GM23338 (cell line): ENCODE measurements at regions not wholly inside any gene's neighbourhood (a gene's known extent, or its start where the extent isn't known, plus 50 kb on each side); places are given as distances from the start of the nearest gene placed in this dataset.
A peak's percentile ranks its signal among the peaks of the same experiment; 100 is the strongest.

Experiments
- ATAC-seq: fragments of 200-7000 bp; cut with Tn5 transposase; 3 replicates; pipeline ENCODE4 v1.9.1; 2020
- DNase-seq: peaks from one replicate; pipeline ENCODE4 v3.0.0-alpha.2; 2015; ENCODE audit warnings: low spot score
- H2AFZ ChIP-seq: fragments of 200-600 bp; sonication (generic); 2 replicates; pipeline ENCODE4 v1.8.0; 2016; ENCODE audit warnings: antibody characterized with exemption, mild to moderate bottlenecking, moderate library complexity
- H3F3A ChIP-seq: fragments of 200-600 bp; sonication (generic); replicated peaks from 2 replicates; pipeline ENCODE4 v1.8.0; 2017; ENCODE audit warnings: antibody characterized with exemption, mixed run types, low read depth
- H3K27ac ChIP-seq: fragments of 200-600 bp; sonication (generic); 2 replicates; pipeline ENCODE4 v1.6.1; 2016; ENCODE audit warnings: low read depth
- H3K27me3 ChIP-seq: fragments of 200-600 bp; sonication (generic); 2 replicates; pipeline ENCODE4 v1.8.0; 2016; ENCODE audit warnings: mild to moderate bottlenecking, mixed run types, moderate library complexity; ENCODE audit not compliant: insufficient read depth
- H3K36me3 ChIP-seq: fragments of 200-600 bp; sonication (generic); 2 replicates; pipeline ENCODE4 v1.8.0; 2016; ENCODE audit warnings: mild to moderate bottlenecking; ENCODE audit not compliant: insufficient read depth
- H3K4me1 ChIP-seq: fragments of 200-600 bp; sonication (generic); 2 replicates; pipeline ENCODE4 v1.8.0; 2016; ENCODE audit warnings: mild to moderate bottlenecking, moderate library complexity; ENCODE audit not compliant: insufficient read depth
- H3K4me2 ChIP-seq: fragments of 200-600 bp; sonication (generic); 2 replicates; pipeline ENCODE4 v1.7.1; 2017; ENCODE audit warnings: mixed run types
- H3K4me3 ChIP-seq: fragments of 200-600 bp; sonication (generic); 2 replicates; pipeline ENCODE4 v1.6.1; 2016; ENCODE audit warnings: mixed run types
- H3K79me2 ChIP-seq: fragments of 200-600 bp; sonication (generic); replicated peaks from 2 replicates; pipeline ENCODE4 v1.8.0; 2017; ENCODE audit warnings: mild to moderate bottlenecking; ENCODE audit not compliant: insufficient read depth
- H3K9me2 ChIP-seq: fragments of 200-600 bp; sonication (generic); 2 replicates; pipeline ENCODE4 v1.8.0; 2017; ENCODE audit not compliant: insufficient read depth
- H4K20me1 ChIP-seq: fragments of 200-600 bp; sonication (generic); replicated peaks from 2 replicates; pipeline ENCODE4 v1.8.0; 2017; ENCODE audit warnings: mild to moderate bottlenecking; ENCODE audit not compliant: insufficient read depth
- H3K27ac Mint-ChIP-seq: 2 replicates; pipeline ENCODE4 v1.8.0; 2020; ENCODE audit warnings: inconsistent platforms, mild to moderate bottlenecking, moderate library complexity, mixed read lengths
- H3K27me3 Mint-ChIP-seq: 3 replicates; pipeline ENCODE4 v1.8.0; 2022; ENCODE audit warnings: low read depth, mild to moderate bottlenecking, moderate library complexity, mixed read lengths, inconsistent platforms; ENCODE audit not compliant: insufficient read depth, poor library complexity
- H3K36me3 Mint-ChIP-seq: 3 replicates; pipeline ENCODE4 v1.8.0; 2021; ENCODE audit warnings: low read depth, mild to moderate bottlenecking, inconsistent platforms, moderate library complexity, mixed read lengths
- H3K4me1 Mint-ChIP-seq: 3 replicates; pipeline ENCODE4 v1.8.0; 2020; ENCODE audit warnings: mild to moderate bottlenecking, inconsistent platforms, mixed read lengths
- H3K4me3 Mint-ChIP-seq: 3 replicates; pipeline ENCODE4 v1.8.0; 2021; ENCODE audit warnings: moderate library complexity, mild to moderate bottlenecking, inconsistent platforms, mixed read lengths
- H3K9me3 Mint-ChIP-seq: 3 replicates; pipeline ENCODE4 v1.8.0; 2020; ENCODE audit warnings: moderate library complexity, mild to moderate bottlenecking, inconsistent platforms, mixed read lengths
- CREB1 ChIP-seq: fragments of 250-450 bp; sonication (Bioruptor Pico); IDR thresholded peaks from 2 replicates; pipeline ENCODE4 v1.5.0; 2020; ENCODE audit warnings: low read depth, mild to moderate bottlenecking, moderate library complexity
- EZH2 ChIP-seq: fragments of 200-600 bp; sonication (generic); IDR thresholded peaks from one replicate; pipeline ENCODE4 v1.8.0; 2017; ENCODE audit warnings: antibody characterized with exemption, mild to moderate bottlenecking, low read depth; ENCODE audit not compliant: unreplicated experiment
- EZH2phosphoT487 ChIP-seq: fragments of 200-600 bp; sonication (generic); IDR thresholded peaks from one replicate; pipeline ENCODE4 v1.8.1; 2018; ENCODE audit warnings: antibody characterized with exemption; ENCODE audit not compliant: unreplicated experiment
- JUNB ChIP-seq: IDR thresholded peaks from one replicate; pipeline ENCODE4 v1.6.1; 2016; ENCODE audit warnings: antibody characterized with exemption; ENCODE audit not compliant: unreplicated experiment
- NANOG ChIP-seq: IDR thresholded peaks from 2 replicates; pipeline ENCODE4 v1.6.1; 2016; ENCODE audit warnings: antibody characterized with exemption, borderline replicate concordance
- POLR2AphosphoS5 ChIP-seq: IDR thresholded peaks from 2 replicates; pipeline ENCODE4 v1.6.1; 2016; ENCODE audit warnings: antibody characterized with exemption, low read depth
- STAT1 ChIP-seq: IDR thresholded peaks from one replicate; pipeline ENCODE4 v1.6.1; 2016; ENCODE audit warnings: antibody characterized with exemption; ENCODE audit not compliant: unreplicated experiment
- ZNF114 ChIP-seq: fragments of 250-450 bp; sonication (Bioruptor Pico); IDR thresholded peaks from 2 replicates; pipeline ENCODE4 v1.5.0; 2020; ENCODE audit warnings: mild to moderate bottlenecking, moderate library complexity
- ZNF331 ChIP-seq: fragments of 250-450 bp; sonication (Bioruptor Pico); IDR thresholded peaks from 2 replicates; pipeline ENCODE4 v1.5.0; 2020; ENCODE audit warnings: low read depth, mild to moderate bottlenecking, moderate library complexity
- TF ChIP-seq, protein P1 (sequence below): fragments of 250-450 bp; sonication (Bioruptor Pico); IDR thresholded peaks from 2 replicates; pipeline ENCODE4 v1.5.0; 2020; ENCODE audit warnings: mild to moderate bottlenecking, moderate library complexity
- TF ChIP-seq, protein P2 (sequence below), 2 experiments: fragments of 200-600 bp in 1 of 2; sonication (generic) in 1 of 2; conservative IDR thresholded peaks; 2 replicates each; pipeline versions ENCODE4 v1.5.1 to v1.6.1; 2016 to 2017; ENCODE audit warnings: antibody characterized with exemption in 2 of 2, low read depth in 2 of 2, mild to moderate bottlenecking in 2 of 2, moderate library complexity in 1 of 2
- TF ChIP-seq, protein P3 (sequence below): IDR thresholded peaks from one replicate; pipeline ENCODE4 v1.6.1; 2018; ENCODE audit warnings: antibody characterized with exemption; ENCODE audit not compliant: unreplicated experiment

DNA sequence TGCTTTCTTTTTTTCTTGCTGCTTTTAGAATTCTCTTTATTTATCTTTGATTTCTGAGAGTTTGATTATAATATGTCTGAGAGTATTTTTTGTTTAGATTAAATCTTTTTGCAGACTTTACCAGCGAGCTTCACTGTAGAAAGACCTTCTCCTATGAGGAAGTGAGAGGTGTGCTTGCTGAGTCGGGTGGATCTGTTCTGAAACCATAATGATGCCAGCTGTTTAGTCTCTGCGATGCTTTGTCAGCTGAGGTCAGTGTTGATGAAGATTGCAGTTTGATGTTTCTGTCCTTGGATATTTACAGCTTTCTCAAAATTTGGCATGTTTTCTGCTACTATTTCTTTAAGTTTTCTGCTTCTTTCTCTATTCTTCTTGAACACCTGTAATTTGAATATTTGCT is 309.1 kb upstream of the SLITRK6 start:
- H3K4me3 Mint-ChIP-seq: no peak overlapping the region

DNA sequence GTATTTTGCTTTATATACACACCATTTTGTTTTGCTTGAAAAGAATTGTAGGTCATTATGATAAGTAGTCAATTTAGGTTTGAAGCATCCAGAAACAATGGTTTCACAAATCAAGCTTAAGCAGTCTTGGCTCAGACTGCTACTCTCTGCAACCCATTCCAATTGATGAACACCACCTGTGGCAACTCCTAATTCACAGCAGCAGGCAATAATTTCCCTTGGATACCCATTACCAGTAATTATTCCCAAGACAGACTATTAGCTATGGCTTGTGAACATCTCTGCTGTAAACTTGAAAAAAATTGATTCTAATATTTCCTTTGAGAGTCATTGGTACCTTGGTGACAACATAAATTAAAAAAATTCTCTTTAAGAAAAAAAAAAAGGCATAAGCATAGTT is 299.3 kb upstream of the SLITRK6 start:
- Histone ChIP-seq H3K9me2 (no peaks in the 10 kb centered on the region), H3K4me1 (no peaks in the 10 kb centered on the region), H3K27ac (no peak overlapping the region), H3K36me3 (no peaks in the 10 kb centered on the region), H3K27me3 (no peaks in the 10 kb centered on the region), H3F3A (no peaks in the 10 kb centered on the region), H4K20me1 (no peaks in the 10 kb centered on the region; the same call in 1 of the 2 replicates), H2AFZ (no peak overlapping the region), H3K4me3 (no peak overlapping the region), H3K79me2 (no peaks in the 10 kb centered on the region), H3K4me2 (no peak overlapping the region)
- Mint-ChIP-seq H3K9me3 (no peaks in the 10 kb centered on the region), H3K4me3 (no peak overlapping the region), H3K27ac (no peak overlapping the region), H3K27me3 (no peaks in the 10 kb centered on the region), H3K4me1 (no peaks in the 10 kb centered on the region), H3K36me3 (no peaks in the 10 kb centered on the region)
- ATAC-seq: no peak
- no peak for DNase-seq
- TF ChIP-seq NANOG (no peak), JUNB (no peak), ZNF331 (CRISPR knock-in tag) (no peak), ZNF114 (CRISPR knock-in tag) (no peak), POLR2AphosphoS5 (no peak), CREB1 (CRISPR knock-in tag) (no peak), STAT1 (no peak), EZH2phosphoT487 (no peak)
- TF ChIP-seq, protein P1, sequence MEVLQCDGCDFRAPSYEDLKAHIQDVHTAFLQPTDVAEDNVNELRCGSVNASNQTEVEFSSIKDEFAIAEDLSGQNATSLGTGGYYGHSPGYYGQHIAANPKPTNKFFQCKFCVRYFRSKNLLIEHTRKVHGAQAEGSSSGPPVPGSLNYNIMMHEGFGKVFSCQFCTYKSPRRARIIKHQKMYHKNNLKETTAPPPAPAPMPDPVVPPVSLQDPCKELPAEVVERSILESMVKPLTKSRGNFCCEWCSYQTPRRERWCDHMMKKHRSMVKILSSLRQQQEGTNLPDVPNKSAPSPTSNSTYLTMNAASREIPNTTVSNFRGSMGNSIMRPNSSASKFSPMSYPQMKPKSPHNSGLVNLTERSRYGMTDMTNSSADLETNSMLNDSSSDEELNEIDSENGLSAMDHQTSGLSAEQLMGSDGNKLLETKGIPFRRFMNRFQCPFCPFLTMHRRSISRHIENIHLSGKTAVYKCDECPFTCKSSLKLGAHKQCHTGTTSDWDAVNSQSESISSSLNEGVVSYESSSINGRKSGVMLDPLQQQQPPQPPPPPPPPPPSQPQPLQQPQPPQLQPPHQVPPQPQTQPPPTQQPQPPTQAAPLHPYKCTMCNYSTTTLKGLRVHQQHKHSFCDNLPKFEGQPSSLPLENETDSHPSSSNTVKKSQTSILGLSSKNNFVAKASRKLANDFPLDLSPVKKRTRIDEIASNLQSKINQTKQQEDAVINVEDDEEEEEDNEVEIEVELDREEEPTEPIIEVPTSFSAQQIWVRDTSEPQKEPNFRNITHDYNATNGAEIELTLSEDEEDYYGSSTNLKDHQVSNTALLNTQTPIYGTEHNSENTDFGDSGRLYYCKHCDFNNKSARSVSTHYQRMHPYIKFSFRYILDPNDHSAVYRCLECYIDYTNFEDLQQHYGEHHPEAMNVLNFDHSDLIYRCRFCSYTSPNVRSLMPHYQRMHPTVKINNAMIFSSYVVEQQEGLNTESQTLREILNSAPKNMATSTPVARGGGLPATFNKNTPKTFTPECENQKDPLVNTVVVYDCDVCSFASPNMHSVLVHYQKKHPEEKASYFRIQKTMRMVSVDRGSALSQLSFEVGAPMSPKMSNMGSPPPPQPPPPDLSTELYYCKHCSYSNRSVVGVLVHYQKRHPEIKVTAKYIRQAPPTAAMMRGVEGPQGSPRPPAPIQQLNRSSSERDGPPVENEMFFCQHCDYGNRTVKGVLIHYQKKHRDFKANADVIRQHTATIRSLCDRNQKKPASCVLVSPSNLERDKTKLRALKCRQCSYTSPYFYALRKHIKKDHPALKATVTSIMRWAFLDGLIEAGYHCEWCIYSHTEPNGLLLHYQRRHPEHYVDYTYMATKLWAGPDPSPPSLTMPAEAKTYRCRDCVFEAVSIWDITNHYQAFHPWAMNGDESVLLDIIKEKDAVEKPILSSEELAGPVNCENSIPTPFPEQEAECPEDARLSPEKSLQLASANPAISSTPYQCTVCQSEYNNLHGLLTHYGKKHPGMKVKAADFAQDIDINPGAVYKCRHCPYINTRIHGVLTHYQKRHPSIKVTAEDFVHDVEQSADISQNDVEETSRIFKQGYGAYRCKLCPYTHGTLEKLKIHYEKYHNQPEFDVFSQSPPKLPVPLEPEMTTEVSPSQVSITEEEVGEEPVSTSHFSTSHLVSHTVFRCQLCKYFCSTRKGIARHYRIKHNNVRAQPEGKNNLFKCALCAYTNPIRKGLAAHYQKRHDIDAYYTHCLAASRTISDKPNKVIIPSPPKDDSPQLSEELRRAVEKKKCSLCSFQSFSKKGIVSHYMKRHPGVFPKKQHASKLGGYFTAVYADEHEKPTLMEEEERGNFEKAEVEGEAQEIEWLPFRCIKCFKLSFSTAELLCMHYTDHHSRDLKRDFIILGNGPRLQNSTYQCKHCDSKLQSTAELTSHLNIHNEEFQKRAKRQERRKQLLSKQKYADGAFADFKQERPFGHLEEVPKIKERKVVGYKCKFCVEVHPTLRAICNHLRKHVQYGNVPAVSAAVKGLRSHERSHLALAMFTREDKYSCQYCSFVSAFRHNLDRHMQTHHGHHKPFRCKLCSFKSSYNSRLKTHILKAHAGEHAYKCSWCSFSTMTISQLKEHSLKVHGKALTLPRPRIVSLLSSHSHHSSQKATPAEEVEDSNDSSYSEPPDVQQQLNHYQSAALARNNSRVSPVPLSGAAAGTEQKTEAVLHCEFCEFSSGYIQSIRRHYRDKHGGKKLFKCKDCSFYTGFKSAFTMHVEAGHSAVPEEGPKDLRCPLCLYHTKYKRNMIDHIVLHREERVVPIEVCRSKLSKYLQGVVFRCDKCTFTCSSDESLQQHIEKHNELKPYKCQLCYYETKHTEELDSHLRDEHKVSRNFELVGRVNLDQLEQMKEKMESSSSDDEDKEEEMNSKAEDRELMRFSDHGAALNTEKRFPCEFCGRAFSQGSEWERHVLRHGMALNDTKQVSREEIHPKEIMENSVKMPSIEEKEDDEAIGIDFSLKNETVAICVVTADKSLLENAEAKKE (CRISPR knock-in tag): no peak
- TF ChIP-seq, protein P2, sequence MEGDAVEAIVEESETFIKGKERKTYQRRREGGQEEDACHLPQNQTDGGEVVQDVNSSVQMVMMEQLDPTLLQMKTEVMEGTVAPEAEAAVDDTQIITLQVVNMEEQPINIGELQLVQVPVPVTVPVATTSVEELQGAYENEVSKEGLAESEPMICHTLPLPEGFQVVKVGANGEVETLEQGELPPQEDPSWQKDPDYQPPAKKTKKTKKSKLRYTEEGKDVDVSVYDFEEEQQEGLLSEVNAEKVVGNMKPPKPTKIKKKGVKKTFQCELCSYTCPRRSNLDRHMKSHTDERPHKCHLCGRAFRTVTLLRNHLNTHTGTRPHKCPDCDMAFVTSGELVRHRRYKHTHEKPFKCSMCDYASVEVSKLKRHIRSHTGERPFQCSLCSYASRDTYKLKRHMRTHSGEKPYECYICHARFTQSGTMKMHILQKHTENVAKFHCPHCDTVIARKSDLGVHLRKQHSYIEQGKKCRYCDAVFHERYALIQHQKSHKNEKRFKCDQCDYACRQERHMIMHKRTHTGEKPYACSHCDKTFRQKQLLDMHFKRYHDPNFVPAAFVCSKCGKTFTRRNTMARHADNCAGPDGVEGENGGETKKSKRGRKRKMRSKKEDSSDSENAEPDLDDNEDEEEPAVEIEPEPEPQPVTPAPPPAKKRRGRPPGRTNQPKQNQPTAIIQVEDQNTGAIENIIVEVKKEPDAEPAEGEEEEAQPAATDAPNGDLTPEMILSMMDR (conservative IDR thresholded peaks at IDR 0.05; ENCODE audit: low read depth in 2 of 2): no peak
- TF ChIP-seq, protein P3, sequence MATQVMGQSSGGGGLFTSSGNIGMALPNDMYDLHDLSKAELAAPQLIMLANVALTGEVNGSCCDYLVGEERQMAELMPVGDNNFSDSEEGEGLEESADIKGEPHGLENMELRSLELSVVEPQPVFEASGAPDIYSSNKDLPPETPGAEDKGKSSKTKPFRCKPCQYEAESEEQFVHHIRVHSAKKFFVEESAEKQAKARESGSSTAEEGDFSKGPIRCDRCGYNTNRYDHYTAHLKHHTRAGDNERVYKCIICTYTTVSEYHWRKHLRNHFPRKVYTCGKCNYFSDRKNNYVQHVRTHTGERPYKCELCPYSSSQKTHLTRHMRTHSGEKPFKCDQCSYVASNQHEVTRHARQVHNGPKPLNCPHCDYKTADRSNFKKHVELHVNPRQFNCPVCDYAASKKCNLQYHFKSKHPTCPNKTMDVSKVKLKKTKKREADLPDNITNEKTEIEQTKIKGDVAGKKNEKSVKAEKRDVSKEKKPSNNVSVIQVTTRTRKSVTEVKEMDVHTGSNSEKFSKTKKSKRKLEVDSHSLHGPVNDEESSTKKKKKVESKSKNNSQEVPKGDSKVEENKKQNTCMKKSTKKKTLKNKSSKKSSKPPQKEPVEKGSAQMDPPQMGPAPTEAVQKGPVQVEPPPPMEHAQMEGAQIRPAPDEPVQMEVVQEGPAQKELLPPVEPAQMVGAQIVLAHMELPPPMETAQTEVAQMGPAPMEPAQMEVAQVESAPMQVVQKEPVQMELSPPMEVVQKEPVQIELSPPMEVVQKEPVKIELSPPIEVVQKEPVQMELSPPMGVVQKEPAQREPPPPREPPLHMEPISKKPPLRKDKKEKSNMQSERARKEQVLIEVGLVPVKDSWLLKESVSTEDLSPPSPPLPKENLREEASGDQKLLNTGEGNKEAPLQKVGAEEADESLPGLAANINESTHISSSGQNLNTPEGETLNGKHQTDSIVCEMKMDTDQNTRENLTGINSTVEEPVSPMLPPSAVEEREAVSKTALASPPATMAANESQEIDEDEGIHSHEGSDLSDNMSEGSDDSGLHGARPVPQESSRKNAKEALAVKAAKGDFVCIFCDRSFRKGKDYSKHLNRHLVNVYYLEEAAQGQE: no peak

More for the DNA sequence above, 309.1 kb upstream of the SLITRK6 start:
- Mint-ChIP-seq H3K36me3 (0 out of 3 replicates have a peak, but pooled peaks cover 3% of the 10 kb centered on the region), H3K27me3 (no peaks in the 10 kb centered on the region), H3K4me1 (no peaks in the 10 kb centered on the region), H3K27ac (peak overlapping the region; percentile 25; the same call in 1 of the 2 replicates), H3K9me3 (peaks cover 5% of the 10 kb centered on the region; the same call in 1 of the 3 replicates)
- no peaks in the 10 kb centered on the region for H3K27me3 ChIP-seq
- DNase-seq (no peak), ATAC-seq (no peak)
- no peak overlapping the region for H3K4me2 ChIP-seq
- no peak overlapping the region for H3K4me3 ChIP-seq
- no peaks in the 10 kb centered on the region for H3K36me3 ChIP-seq
- TF ChIP-seq JUNB (no peak), NANOG (no peak), ZNF331 (CRISPR knock-in tag) (no peak), EZH2 (no peak)
- H3K79me2 ChIP-seq: no peaks in the 10 kb centered on the region
- H3F3A ChIP-seq: no peaks in the 10 kb centered on the region
- H4K20me1 ChIP-seq: no peaks in the 10 kb centered on the region
- no peak overlapping the region for H2AFZ ChIP-seq
- H3K9me2 ChIP-seq: no peaks in the 10 kb centered on the region
- H3K27ac ChIP-seq: no peak overlapping the region
- no peaks in the 10 kb centered on the region for H3K4me1 ChIP-seq
